WTC11 (cell line): ENCODE measurements at regions not wholly inside any gene's neighbourhood (a gene's known extent, or its start where the extent isn't known, plus 50 kb on each side); places are given as distances from the start of the nearest gene placed in this dataset.

Source experiments
- AFF4 ChIP-seq: sonication (generic); formaldehyde crosslinking; IDR thresholded peaks from 2 replicates; pipeline ENCODE4 v1.8.1; 2023; ENCODE audit warnings: mild to moderate bottlenecking, missing genetic modification reagents, borderline replicate concordance
- ATF1 ChIP-seq: sonication (generic); formaldehyde crosslinking; IDR thresholded peaks from 2 replicates; pipeline ENCODE4 v1.8.1; 2023; ENCODE audit warnings: mild to moderate bottlenecking, moderate library complexity, missing genetic modification reagents
- CREM ChIP-seq: sonication (generic); formaldehyde crosslinking; IDR thresholded peaks from 2 replicates; pipeline ENCODE4 v1.8.1; 2022; ENCODE audit warnings: mild to moderate bottlenecking, missing genetic modification reagents, moderate library complexity
- CTCF ChIP-seq: fragments of 200-600 bp; IDR thresholded peaks from 2 replicates; pipeline ENCODE4 v1.8.0; 2022; ENCODE audit warnings: antibody characterized with exemption
- E2F4 ChIP-seq: sonication (generic); formaldehyde crosslinking; IDR thresholded peaks from 2 replicates; pipeline ENCODE4 v1.8.1; 2022; ENCODE audit warnings: low read depth, mild to moderate bottlenecking, moderate library complexity, missing genetic modification reagents, borderline replicate concordance
- EMX1 ChIP-seq: fragments of 250-450 bp; sonication (Bioruptor Pico); IDR thresholded peaks from 2 replicates; pipeline ENCODE4 v1.8.0; 2021; ENCODE audit warnings: mild to moderate bottlenecking
- ERG ChIP-seq: fragments of 250-450 bp; sonication (Bioruptor Pico); IDR thresholded peaks from 2 replicates; pipeline ENCODE4 v1.8.0; 2021; ENCODE audit warnings: mild to moderate bottlenecking
- FOXK1 ChIP-seq: sonication (generic); formaldehyde crosslinking; IDR thresholded peaks from 2 replicates; pipeline ENCODE4 v1.8.0; 2022; ENCODE audit warnings: mild to moderate bottlenecking, moderate library complexity, missing genetic modification reagents
- GTF2I ChIP-seq: fragments of 250-450 bp; sonication (Bioruptor Pico); conservative IDR thresholded peaks from 2 replicates; pipeline ENCODE4 v1.4.0; 2021; ENCODE audit warnings: mild to moderate bottlenecking
- IRF1 ChIP-seq: sonication (generic); formaldehyde crosslinking; IDR thresholded peaks from 2 replicates; pipeline ENCODE4 v1.8.0; 2023; ENCODE audit warnings: missing genetic modification reagents
- KAT7 ChIP-seq: sonication (generic); formaldehyde crosslinking; IDR thresholded peaks from 2 replicates; pipeline ENCODE4 v1.8.1; 2023; ENCODE audit warnings: missing genetic modification reagents, mild to moderate bottlenecking, borderline replicate concordance
- NR1H2 ChIP-seq: sonication (generic); formaldehyde crosslinking; IDR thresholded peaks from 2 replicates; pipeline ENCODE4 v1.9.0; 2021; ENCODE audit warnings: mild to moderate bottlenecking, moderate library complexity, missing genetic modification reagents
- NR3C1 ChIP-seq: sonication (generic); formaldehyde crosslinking; conservative IDR thresholded peaks from 2 replicates; pipeline ENCODE4 v1.8.1; 2023; ENCODE audit warnings: low read depth, mild to moderate bottlenecking, missing genetic modification reagents
- PRDM15 ChIP-seq: sonication (generic); formaldehyde crosslinking; IDR thresholded peaks from 2 replicates; pipeline ENCODE4 v1.8.0; 2022; ENCODE audit warnings: missing genetic modification reagents
- PREB ChIP-seq: sonication (generic); formaldehyde crosslinking; IDR thresholded peaks from 2 replicates; pipeline ENCODE4 v1.8.1; 2022; ENCODE audit warnings: mild to moderate bottlenecking, missing genetic modification reagents, moderate library complexity, borderline replicate concordance
- PRRX2 ChIP-seq: fragments of 250-450 bp; sonication (Bioruptor Pico); IDR thresholded peaks from 2 replicates; pipeline ENCODE4 v1.8.0; 2021; ENCODE audit warnings: mild to moderate bottlenecking
- SMAD4 ChIP-seq: sonication (generic); formaldehyde crosslinking; IDR thresholded peaks from 2 replicates; pipeline ENCODE4 v1.8.0; 2022; ENCODE audit warnings: mild to moderate bottlenecking, missing genetic modification reagents
- TP53 ChIP-seq: sonication (generic); formaldehyde crosslinking; IDR thresholded peaks from 2 replicates; pipeline ENCODE4 v1.8.1; 2023; ENCODE audit warnings: mild to moderate bottlenecking, missing genetic modification reagents
- USF2 ChIP-seq: sonication (generic); formaldehyde crosslinking; IDR thresholded peaks from 2 replicates; pipeline ENCODE4 v1.8.1; 2023; ENCODE audit warnings: mild to moderate bottlenecking, missing genetic modification reagents, moderate library complexity
- ZMAT4 ChIP-seq: fragments of 250-450 bp; sonication (Bioruptor Pico); IDR thresholded peaks from 2 replicates; pipeline ENCODE4 v1.9.0; 2021; ENCODE audit warnings: mild to moderate bottlenecking
- ZNF219 ChIP-seq: sonication (generic); formaldehyde crosslinking; IDR thresholded peaks from 2 replicates; pipeline ENCODE4 v1.8.0; 2023; ENCODE audit warnings: missing genetic modification reagents, mild to moderate bottlenecking, borderline replicate concordance
- ZNF425 ChIP-seq: fragments of 250-450 bp; sonication (Bioruptor Pico); conservative IDR thresholded peaks from 2 replicates; pipeline ENCODE4 v1.9.0; 2021; ENCODE audit warnings: mild to moderate bottlenecking

GRCh38 chr5:175797521-175798038 lies 73.8 kb upstream of the CPLX2 start (continued):
- TF ChIP-seq PRRX2 (CRISPR knock-in tag) (no peak), ERG (CRISPR knock-in tag) (no peak), PREB (CRISPR knock-in tag) (no peak), NR1H2 (CRISPR knock-in tag) (no peak), USF2 (CRISPR knock-in tag) (peak; percentile 94), KAT7 (no peak), TP53 (CRISPR knock-in tag) (no peak), IRF1 (CRISPR knock-in tag) (no peak), AFF4 (CRISPR knock-in tag) (no peak), ZNF219 (CRISPR knock-in tag) (no peak), ZNF425 (CRISPR knock-in tag) (no peak), FOXK1 (no peak), E2F4 (CRISPR knock-in tag) (no peak), SMAD4 (peak; percentile 44; the same call in 1 of the 2 replicates), CTCF (no peak), PRDM15 (peak; percentile 43), ZMAT4 (CRISPR knock-in tag) (no peak), EMX1 (CRISPR knock-in tag) (no peak), CREM (CRISPR knock-in tag) (no peak), GTF2I (CRISPR knock-in tag) (no peak), NR3C1 (no peak), ATF1 (CRISPR knock-in tag) (no peak)
